Smooth muscle cell (in vitro differentiated cells): ENCODE measurements at regions not wholly inside any gene's neighbourhood (a gene's known extent, or its start where the extent isn't known, plus 50 kb on each side); places are given as distances from the start of the nearest gene placed in this dataset.

Experiments used
- DNase-seq: peaks from one replicate; lab custom pipeline; 2025; ENCODE audit not compliant: unreplicated experiment; lab: John Stamatoyannopoulos, UW
- H2AFZ ChIP-seq: fragments of 200-600 bp; sonication (generic); 2 replicates; pipeline ENCODE4 v1.6.0; 2016; ENCODE audit warnings: antibody characterized with exemption, low read depth, mild to moderate bottlenecking
- H3F3A ChIP-seq: fragments of 200-600 bp; sonication (generic); 2 replicates; pipeline ENCODE4 v1.6.0; 2017; ENCODE audit warnings: antibody characterized with exemption, low read depth
- H3K27ac ChIP-seq: fragments of 200-600 bp; sonication (generic); 2 replicates; pipeline ENCODE4 v1.5.1; 2016; ENCODE audit warnings: low read depth, mild to moderate bottlenecking
- H3K27me3 ChIP-seq: fragments of 200-600 bp; sonication (generic); 2 replicates; pipeline ENCODE4 v1.6.1; 2016; ENCODE audit warnings: low read depth, mild to moderate bottlenecking
- H3K36me3 ChIP-seq: fragments of 200-600 bp; sonication (generic); 2 replicates; pipeline ENCODE4 v1.5.1; 2016; ENCODE audit warnings: low read depth
- H3K4me1 ChIP-seq: fragments of 200-600 bp; sonication (generic); 2 replicates; pipeline ENCODE4 v1.5.1; 2016; ENCODE audit warnings: low read depth
- H3K4me2 ChIP-seq: fragments of 200-600 bp; sonication (generic); 2 replicates; pipeline ENCODE4 v1.6.0; 2016; ENCODE audit warnings: mild to moderate bottlenecking
- H3K4me3 ChIP-seq: fragments of 200-600 bp; sonication (generic); 2 replicates; pipeline ENCODE4 v1.5.1; 2016; ENCODE audit warnings: mild to moderate bottlenecking
- H3K79me2 ChIP-seq: fragments of 200-600 bp; sonication (generic); 2 replicates; pipeline ENCODE4 v1.6.0; 2016; ENCODE audit warnings: low read depth, mild to moderate bottlenecking
- H3K9ac ChIP-seq: fragments of 200-600 bp; sonication (generic); 2 replicates; pipeline ENCODE4 v1.6.0; 2016; ENCODE audit warnings: low read depth
- H3K9me3 ChIP-seq: fragments of 200-600 bp; sonication (generic); replicated peaks from 2 replicates; pipeline ENCODE4 v1.5.1; 2016; ENCODE audit warnings: low read depth
- H4K20me1 ChIP-seq: fragments of 200-600 bp; sonication (generic); 2 replicates; pipeline ENCODE4 v1.6.0; 2016; ENCODE audit warnings: low read depth
- WGBS: methylation state at CpG from one replicate; pipeline ENCODE4 v1.1.7; 2016; ENCODE audit warnings: low lambda C conversion rate; 5-methylcytosine and 5-hydroxymethylcytosine counted together
- TF ChIP-seq, protein P1 (sequence below): fragments of 200-600 bp; sonication (generic); IDR thresholded peaks from 2 replicates; pipeline ENCODE4 v1.5.1; 2017; ENCODE audit warnings: borderline replicate concordance, mild to moderate bottlenecking, antibody characterized with exemption; ENCODE audit not compliant: insufficient read depth, poor library complexity, severe bottlenecking

DNA sequence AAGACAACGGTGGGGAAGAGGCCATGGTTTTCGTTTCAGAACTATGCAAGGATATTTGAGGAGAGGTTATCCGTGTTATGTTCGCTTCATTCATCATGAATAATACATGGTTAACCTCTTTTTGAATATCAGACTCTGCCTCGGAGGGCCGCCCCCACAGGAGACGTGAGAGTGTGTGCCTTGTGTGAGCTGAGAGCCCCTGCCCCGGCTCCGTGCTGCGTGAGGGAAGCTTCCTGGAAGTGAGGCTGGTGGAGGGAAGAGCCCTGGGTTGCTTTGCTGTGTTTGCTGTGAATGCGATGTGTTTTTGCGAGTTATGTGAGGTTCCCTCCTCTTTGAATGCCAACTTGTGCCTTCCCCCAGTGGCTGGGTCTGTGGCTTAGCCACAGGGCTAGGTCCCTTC lies 146.0 kb upstream of the RTL1 start:
- H3K27ac ChIP-seq, result no peak overlapping the region
- no peaks in the 10 kb centered on the region for H4K20me1 ChIP-seq
- no peak overlapping the region for H3K4me3 ChIP-seq
- TF ChIP-seq, protein P1, sequence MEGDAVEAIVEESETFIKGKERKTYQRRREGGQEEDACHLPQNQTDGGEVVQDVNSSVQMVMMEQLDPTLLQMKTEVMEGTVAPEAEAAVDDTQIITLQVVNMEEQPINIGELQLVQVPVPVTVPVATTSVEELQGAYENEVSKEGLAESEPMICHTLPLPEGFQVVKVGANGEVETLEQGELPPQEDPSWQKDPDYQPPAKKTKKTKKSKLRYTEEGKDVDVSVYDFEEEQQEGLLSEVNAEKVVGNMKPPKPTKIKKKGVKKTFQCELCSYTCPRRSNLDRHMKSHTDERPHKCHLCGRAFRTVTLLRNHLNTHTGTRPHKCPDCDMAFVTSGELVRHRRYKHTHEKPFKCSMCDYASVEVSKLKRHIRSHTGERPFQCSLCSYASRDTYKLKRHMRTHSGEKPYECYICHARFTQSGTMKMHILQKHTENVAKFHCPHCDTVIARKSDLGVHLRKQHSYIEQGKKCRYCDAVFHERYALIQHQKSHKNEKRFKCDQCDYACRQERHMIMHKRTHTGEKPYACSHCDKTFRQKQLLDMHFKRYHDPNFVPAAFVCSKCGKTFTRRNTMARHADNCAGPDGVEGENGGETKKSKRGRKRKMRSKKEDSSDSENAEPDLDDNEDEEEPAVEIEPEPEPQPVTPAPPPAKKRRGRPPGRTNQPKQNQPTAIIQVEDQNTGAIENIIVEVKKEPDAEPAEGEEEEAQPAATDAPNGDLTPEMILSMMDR, result no peak
- H3K9me3 ChIP-seq, result no peaks in the 10 kb centered on the region
- DNase-seq, result no peak
- H3K27me3 ChIP-seq, result no peaks in the 10 kb centered on the region
- no peak overlapping the region for H3K4me2 ChIP-seq
- no peaks in the 10 kb centered on the region for H3F3A ChIP-seq
- 92% methylated on average over 12 of the region's 12 CpGs for WGBS
- no peaks in the 10 kb centered on the region for H3K79me2 ChIP-seq
- no peaks in the 10 kb centered on the region for H3K4me1 ChIP-seq
- no peak overlapping the region for H2AFZ ChIP-seq
- no peak overlapping the region for H3K9ac ChIP-seq
- no peaks in the 10 kb centered on the region for H3K36me3 ChIP-seq

DNA sequence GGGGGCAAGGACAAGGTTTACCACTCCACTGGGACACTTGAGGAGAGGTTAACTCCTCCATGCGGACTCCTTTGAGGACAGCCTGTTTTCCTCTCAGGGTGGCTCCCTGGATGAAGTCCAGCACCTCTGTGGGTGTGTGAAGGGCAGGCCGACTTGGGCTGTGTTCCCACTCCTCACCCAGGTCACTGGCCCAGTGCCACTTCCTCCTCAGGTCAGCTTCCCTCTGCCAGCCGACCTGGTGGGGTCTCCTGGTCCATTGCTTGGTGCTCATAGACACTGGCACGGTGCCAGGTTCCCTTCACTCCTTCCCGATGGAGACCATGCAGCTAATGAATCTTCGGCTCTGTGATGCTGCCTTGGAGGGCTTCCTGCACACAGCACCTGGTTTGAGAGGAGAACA lies 146.4 kb upstream of the RTL1 start:
- TF ChIP-seq, protein P1, result no peak
- Histone ChIP-seq H3F3A (no peaks in the 10 kb centered on the region), H3K79me2 (no peaks in the 10 kb centered on the region), H3K4me3 (no peak overlapping the region), H3K4me2 (no peak overlapping the region), H3K36me3 (no peaks in the 10 kb centered on the region), H2AFZ (no peak overlapping the region), H4K20me1 (no peaks in the 10 kb centered on the region), H3K9me3 (no peaks in the 10 kb centered on the region), H3K9ac (no peak overlapping the region), H3K27me3 (no peaks in the 10 kb centered on the region), H3K27ac (no peak overlapping the region), H3K4me1 (no peaks in the 10 kb centered on the region)
- WGBS, result 95% methylated on average over 6 of the region's 6 CpGs
- DNase-seq, result no peak

DNA sequence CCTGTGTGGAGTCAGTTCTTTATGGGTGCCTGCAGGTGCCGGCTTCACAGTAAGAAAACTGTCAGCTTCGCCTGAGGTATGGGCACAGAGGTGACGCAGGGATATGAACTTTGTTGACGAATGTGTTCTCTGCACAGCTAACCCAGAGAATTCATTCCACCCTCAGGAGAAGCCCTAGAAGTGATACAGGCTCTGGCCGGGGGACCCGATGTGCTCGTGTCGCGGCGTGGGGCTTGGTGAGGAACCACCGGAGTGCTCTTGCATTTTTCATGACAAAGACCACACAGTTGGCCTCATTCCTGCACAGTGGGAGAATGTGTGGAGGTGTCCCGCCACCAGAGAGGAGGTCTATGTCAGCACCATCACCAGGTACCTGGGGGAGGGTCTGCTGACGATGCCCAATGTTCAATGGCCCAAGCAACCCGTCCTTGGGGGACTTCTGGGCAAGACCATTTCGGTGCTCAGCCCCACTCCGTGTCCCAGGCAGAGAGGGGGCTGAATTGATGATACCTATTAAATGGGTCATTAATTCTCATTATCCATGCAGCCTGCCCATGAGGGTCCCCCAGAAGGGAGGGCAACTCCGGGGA lies 147.5 kb upstream of the RTL1 start:
- Histone ChIP-seq H3K9ac (no peak overlapping the region), H3K4me2 (no peak overlapping the region), H2AFZ (no peak overlapping the region), H3K79me2 (no peaks in the 10 kb centered on the region), H3F3A (no peaks in the 10 kb centered on the region), H3K27me3 (no peaks in the 10 kb centered on the region), H3K27ac (no peak overlapping the region), H3K4me3 (no peak overlapping the region), H3K9me3 (no peaks in the 10 kb centered on the region), H4K20me1 (no peaks in the 10 kb centered on the region), H3K36me3 (no peaks in the 10 kb centered on the region), H3K4me1 (no peaks in the 10 kb centered on the region)
- no peak for DNase-seq
- TF ChIP-seq, protein P1, result no peak
- 94% methylated on average over 17 of the region's 17 CpGs for WGBS

DNA sequence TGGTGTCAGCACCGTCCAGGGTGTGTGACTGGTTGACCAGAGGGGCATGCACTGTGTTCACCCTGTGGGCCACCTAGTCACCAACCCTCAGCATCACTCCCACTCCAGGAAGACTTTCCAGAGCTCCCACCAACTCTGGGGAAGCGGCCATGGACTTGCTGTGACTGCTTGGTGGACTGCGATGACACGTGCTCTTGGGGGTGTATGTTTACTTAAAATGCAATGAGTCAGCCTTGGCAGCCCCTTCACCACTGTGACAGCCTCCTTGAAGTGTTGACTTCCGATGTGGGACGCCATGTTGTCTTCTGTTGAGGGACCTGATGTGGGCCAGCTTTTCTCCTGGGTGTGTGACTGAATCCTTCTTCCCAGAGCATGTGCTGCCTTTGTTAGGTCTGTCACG lies 151.1 kb upstream of the RTL1 start:
- DNase-seq, result no peak
- TF ChIP-seq, protein P1, result no peak
- Histone ChIP-seq H3K4me1 (no peaks in the 10 kb centered on the region), H2AFZ (no peak overlapping the region), H3K9ac (no peak overlapping the region), H3K27me3 (no peaks in the 10 kb centered on the region), H3K9me3 (peaks cover 10% of the 10 kb centered on the region), H3F3A (no peaks in the 10 kb centered on the region), H3K79me2 (no peaks in the 10 kb centered on the region), H3K4me3 (no peak overlapping the region), H3K36me3 (no peaks in the 10 kb centered on the region), H3K27ac (no peak overlapping the region), H3K4me2 (no peak overlapping the region), H4K20me1 (no peaks in the 10 kb centered on the region)
- 85% methylated on average over 7 of the region's 7 CpGs for WGBS
